HuH-7 (cell line): ENCODE measurements at regions not wholly inside any gene's neighbourhood (a gene's known extent, or its start where the extent isn't known, plus 50 kb on each side); places are given as distances from the start of the nearest gene placed in this dataset.

ENCODE experiments used
- DNase-seq: peaks from one replicate; pipeline ENCODE4 v3.0.0; 2011; ENCODE audit warnings: low spot score

- DNase-seq: no peak
These were observed 243.9 kb downstream of the NR4A2 start for GRCh38 chr2:156088587-156088986.

GRCh38 chr2:156087875-156088274 is 244.6 kb downstream of the NR4A2 start:
- no peak for DNase-seq

GRCh38 chr2:156083763-156084493 is 248.6 kb downstream of the NR4A2 start:
- no peak for DNase-seq

- no peak for DNase-seq
These were observed 252.7 kb downstream of the NR4A2 start for GRCh38 chr2:156079845-156080244.

GRCh38 chr2:156077041-156077742 is 255.3 kb downstream of the NR4A2 start:
- DNase-seq: no peak

- no peak for DNase-seq
These were observed 266.6 kb downstream of the NR4A2 start for GRCh38 chr2:156065912-156066311.

GRCh38 chr2:156064540-156064939 is 268.0 kb downstream of the NR4A2 start:
- DNase-seq: no peak

- no peak for DNase-seq
These were observed 274.9 kb downstream of the NR4A2 start for GRCh38 chr2:156057647-156058046.

GRCh38 chr2:156054983-156055382 is 277.5 kb downstream of the NR4A2 start:
- DNase-seq: no peak

GRCh38 chr2:156046900-156047299 is 285.6 kb downstream of the NR4A2 start:
- no peak for DNase-seq

GRCh38 chr2:156042895-156043294 is 289.6 kb downstream of the NR4A2 start:
- DNase-seq: no peak

GRCh38 chr2:156038021-156038420 is 294.5 kb downstream of the NR4A2 start:
- no peak for DNase-seq

GRCh38 chr2:156037482-156037881 is 295.0 kb downstream of the NR4A2 start:
- no peak for DNase-seq

GRCh38 chr2:156031121-156031520 is 301.4 kb downstream of the NR4A2 start:
- no peak for DNase-seq

GRCh38 chr2:156023229-156023869 is 309.2 kb downstream of the NR4A2 start:
- DNase-seq: no peak

- DNase-seq: no peak
These were observed 311.1 kb downstream of the NR4A2 start for GRCh38 chr2:156021146-156022040.

- no peak for DNase-seq
These were observed 313.2 kb downstream of the NR4A2 start for GRCh38 chr2:156019341-156019740.

GRCh38 chr2:156017341-156017885 is 315.1 kb downstream of the NR4A2 start:
- no peak for DNase-seq

GRCh38 chr2:156009293-156009692 is 323.2 kb downstream of the NR4A2 start:
- no peak for DNase-seq

- no peak for DNase-seq
These were observed 325.6 kb downstream of the NR4A2 start for GRCh38 chr2:156006721-156007618.
